ENCODE measurements at regions not wholly inside any gene's neighbourhood (a gene's known extent, or its start where the extent isn't known, plus 50 kb on each side); places are given as distances from the start of the nearest gene placed in this dataset.
"Not testable (repeated sequence)": the region's sequence is repeated elsewhere in the genome, so short reads cannot be mapped to it uniquely, and the experiment has no call there.

DNA sequence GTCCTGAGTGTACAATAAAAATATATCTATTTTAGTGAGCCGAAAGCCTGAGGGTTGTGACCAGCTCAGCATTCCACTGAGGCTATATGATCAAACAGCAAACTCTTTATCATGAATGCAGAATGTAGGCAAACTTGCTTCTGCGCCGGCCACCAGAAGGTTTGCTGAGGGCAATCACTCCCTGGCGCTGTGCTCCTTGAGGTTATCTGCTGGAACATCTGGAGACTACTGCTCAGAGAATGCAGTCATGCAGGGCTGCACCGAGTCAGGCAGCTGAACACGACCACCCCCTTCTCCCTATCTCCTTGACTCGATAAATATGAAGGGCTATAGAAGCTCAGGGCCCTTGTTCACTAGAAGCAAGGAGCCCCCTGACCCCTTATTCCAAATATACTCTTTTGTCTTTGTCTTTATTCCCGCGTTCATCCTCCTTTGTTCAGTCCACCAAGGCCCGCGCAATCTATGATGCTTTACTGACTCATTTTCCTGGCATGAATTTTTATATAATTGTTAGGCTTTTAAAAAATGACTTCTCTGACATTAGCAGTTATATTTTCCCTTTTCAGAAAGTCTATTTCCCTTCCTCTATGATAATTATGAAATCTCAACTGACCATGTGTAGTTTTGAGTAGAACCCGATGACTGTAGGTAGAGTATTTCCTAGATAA is 1089.3 kb downstream of the SLC16A7 start:
- DNase-seq (ENCODE audit: low read depth) = peak; percentile 7

DNA sequence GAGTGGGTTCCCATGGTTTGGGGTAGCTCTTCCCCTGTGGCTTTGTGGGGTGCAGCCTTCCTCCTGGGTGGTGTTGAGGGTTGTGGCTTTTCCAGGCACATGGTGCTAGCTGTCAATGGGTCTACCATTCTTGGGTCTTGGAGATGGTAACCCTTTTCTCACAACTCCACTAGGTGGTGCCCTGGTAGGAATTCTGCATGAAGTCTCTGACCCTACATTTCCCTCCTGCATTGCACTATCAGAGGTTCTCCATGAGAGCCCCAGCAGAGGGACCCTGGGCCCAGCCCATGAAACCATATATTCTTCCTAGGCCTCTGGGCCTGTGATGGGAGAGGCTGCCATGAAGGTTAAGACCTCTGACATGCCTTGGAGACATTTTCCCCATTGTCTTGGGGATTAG is 1093.3 kb downstream of the SLC16A7 start:
- DNase-seq (ENCODE audit: low read depth) = peak; percentile 16

DNA sequence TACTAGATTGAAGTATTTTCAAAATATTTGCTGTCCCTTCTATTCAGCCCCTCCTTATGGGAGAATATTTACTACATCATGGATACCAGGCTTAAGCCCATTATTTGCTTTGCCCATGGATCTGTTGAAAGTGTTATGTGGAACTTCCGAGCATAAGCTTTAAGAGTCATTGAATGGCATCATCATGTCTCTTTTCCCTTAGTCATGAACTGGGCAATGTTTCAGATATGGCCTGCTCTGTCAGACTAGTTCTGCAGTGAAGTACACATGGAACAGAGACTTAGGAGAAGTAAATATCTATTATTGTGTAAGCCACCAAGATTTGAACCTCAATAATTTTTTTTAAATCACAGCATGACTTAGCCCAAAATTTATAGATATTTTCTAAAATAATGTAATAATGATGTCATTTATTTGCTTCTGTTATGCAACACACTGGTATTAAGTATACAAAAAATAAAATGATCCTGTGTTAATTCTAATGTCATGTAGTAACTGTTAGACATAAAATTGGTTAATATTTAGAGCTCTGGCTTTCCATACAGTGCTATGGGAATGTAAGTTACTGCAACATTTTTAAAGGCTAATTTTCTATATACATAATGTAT is 1097.3 kb downstream of the SLC16A7 start:
- DNase-seq (ENCODE audit: low read depth) = no peak

DNA sequence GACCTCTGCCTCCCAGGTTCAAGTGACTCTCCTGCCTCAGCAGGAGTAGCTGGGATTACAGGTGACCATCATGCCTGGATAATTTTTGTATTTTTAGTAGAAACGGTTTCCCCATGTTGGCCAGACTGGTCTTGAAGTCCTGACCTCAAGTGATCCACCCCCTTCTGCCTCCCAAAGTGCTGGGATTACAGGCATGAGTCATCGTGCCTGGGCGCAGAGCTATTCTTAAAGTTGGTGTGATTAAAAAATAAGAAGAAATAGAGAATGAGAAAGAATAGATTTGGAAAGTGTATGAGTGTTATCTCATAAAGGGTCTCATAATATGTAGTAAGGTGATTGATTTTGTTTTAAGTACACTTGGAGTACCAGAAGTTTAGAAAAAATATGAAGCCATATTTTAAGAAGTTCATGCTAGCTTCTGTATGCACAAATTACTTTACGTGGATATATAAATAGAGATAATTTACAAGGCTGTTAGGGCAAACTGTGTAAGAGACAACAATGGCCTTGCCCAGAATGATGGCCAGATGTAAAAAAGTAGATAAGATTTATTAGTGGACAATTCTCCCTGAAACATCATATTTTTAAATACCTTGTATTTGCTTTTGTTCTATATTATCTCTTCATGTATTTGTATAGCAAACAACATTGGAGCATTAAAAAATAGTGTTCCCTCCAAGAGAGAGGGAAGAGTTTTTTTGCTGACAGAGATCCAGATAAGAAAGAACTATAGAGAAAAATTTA is 1108.5 kb downstream of the SLC16A7 start:
- peak; percentile 32 for DNase-seq (ENCODE audit: low read depth)

DNA sequence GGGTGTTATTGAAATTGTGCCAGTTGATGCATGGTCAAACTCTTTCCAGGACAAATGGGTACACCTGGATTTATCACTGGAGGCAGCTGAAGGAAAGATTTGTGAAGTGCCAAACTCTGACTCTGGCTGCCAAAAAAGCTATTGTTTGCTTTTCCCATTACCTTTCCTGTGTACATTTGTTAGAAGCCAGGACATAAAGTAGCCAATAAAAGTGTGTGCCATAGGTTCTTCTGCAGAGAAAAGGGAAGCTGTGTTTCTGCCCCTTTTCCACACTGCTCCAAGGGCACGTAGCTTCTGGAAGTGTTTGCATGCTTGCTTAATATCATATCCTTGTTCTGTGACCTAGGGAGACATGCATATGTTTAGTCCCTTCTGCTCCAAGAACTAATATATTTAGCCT is 1114.4 kb downstream of the SLC16A7 start:
- no peak for DNase-seq (ENCODE audit: low read depth)

DNA sequence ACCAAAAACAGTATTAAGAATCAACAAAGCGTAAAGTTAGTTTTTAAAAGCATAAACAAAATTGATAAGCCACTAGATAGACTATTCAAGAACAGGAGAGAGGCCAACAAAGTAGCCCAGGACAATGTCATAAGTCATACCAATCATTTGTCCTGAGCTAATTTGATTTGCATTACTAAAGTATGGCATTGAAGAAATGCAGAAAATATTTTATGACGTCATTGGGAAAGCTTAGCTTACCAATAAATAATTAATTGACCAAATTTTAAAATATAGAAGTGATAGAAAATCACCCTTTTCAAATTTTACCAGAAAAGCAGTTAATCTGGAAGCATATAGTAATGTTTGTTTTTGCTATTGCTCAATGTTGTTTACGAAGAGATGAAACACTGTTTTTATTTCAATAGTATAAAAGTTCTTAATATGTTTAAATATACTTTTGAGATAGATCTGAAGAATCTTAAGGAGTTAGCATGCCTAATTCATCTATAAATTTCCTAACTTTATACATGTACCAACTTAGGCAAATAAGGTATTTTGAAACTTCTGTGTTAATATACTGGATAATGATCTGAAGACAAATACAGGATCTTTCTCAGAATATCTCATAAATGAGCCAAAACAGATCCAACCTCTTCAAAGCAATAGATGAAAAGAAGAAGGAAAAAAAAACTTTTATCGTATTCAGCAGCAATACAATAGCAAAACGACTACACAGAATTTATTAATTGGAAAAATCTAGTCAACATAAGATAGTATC is 1118.5 kb downstream of the SLC16A7 start:
- DNase-seq (ENCODE audit: low read depth) = no peak

DNA sequence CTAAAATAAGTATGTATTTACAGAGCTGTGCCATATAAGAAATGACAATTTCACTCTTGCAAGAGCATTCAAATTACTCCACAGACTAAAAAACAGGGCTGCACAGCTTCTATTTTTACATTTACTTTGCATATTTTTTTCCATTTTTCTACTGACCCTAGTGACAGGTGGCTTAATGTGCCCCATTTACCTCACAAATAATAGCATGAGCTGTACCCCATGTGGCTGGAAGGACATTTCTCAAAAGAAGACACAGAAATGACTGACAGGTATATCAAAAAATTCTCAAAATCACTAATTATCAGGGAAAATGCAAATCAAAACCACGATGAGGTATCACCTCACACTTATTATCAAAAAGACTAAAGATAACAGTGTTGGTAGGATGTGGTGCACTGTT is 1128.6 kb downstream of the SLC16A7 start:
- DNase-seq (ENCODE audit: low read depth) = no peak

DNA sequence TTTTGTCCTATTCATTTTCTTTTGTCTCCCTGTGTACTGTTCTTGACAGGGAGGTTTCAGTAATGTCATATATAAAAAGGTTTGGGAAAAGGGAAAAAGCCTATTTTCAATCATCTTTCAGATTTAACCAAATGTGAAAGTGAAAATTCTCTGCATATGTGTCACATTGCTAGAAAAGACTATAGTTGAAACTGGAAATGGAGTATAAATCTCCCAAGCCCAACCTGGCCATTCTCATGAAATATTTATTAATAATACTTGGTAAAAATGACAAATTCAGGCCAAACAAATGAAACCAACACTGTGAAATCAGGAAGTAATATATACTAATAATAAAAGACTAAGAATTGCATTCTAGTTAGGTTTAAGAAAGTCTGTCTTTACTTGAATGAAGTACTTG is 1129.2 kb downstream of the SLC16A7 start:
- no peak for DNase-seq (ENCODE audit: low read depth)

DNA sequence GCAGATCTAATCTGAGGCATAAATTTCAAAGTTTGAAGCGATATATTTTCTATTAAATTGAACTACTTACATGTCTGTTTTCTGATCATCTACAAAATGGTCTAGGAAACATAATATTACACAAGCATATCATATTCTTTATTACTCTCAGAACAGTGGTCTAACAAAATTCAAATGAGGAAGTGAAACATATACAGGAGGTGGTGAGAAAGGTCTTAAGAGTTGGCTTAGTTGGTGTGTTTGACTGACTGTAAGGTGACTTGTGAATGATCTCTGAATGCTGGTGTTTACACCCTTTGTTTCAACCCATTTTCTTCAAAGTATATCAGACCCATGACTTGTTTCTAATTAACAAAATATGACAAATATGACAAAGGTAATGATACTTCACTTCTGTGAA is 1156.8 kb downstream of the SLC16A7 start:
- DNase-seq (ENCODE audit: low read depth) = no peak

DNA sequence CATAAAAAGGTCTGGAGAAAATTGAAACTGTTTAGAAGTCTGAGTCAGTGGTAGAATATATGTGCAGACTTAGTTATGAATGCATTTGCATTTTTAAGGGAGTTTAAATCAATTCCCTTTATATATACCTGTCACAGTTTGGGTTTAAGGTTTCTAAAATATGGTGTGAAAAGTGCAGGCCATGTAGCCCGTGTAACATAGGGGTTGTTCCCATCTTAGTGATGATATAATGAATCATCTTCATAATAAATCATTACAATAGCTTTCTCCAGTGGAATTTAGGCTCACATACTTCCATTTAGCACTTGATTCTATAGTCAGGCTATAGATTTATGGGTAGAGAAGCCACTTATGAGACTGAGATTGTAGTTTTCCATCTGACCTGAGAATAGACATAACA is 1162.4 kb downstream of the SLC16A7 start:
- DNase-seq (ENCODE audit: low read depth) = no peak

DNA sequence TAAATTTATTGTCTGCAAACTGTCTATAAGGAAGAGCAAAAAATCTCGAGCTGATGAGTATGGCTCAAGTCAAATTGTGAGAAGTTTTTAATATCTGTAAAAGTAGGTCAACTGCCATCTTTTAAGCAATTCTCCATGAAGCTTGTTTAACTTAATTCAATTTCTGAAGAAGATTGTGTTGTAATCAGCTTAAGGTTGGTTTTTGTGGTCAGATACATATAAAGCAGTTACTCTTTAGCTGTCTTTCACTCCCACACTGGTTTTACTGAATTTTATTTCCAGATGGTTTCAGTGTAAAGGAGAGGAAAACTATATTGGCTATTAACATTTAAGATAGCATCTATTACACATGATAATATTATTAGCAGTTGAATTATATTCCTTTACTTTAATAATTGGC is 1165.1 kb downstream of the SLC16A7 start:
- no peak for DNase-seq (ENCODE audit: low read depth)

DNA sequence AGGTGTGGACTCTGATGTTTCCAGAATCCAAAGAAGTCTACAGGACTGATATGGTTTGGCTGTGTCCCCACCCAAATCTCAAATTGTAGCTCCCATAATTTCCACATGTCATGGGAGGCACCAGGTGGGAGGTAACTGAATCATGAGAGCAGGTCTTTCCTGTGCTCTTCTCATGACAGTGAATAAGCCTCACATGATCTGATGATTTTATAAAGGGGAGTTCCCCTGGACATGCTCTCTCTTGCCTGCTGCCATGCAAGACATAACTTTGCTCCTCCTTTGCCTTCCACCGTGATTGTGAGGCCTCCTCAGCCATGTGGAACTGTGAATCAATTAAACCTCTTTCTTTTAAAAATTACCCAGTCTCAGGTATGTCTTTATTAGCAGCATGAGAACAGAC is 1205.3 kb downstream of the SLC16A7 start:
- not testable (repeated sequence) for DNase-seq (ENCODE audit: low read depth)

DNA sequence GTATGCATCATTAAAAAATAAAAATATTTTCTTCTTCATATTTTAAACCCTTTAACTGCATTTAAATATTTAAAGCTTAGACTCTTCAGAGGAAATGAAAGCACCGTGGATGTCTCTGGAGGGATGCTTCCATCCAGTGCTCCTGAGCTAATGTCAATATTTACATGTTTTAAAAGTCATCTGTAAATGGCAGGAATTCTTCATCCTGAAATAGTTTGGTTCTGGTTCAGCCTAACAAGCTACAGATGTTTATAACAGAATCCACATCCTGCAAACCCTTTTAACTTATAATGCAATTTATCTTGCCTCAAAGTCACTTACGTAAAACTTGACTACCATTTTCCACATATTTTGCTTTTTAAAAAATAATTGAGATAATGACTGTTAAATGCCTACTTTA is 1207.3 kb downstream of the SLC16A7 start:
- no peak for DNase-seq (ENCODE audit: low read depth)

DNA sequence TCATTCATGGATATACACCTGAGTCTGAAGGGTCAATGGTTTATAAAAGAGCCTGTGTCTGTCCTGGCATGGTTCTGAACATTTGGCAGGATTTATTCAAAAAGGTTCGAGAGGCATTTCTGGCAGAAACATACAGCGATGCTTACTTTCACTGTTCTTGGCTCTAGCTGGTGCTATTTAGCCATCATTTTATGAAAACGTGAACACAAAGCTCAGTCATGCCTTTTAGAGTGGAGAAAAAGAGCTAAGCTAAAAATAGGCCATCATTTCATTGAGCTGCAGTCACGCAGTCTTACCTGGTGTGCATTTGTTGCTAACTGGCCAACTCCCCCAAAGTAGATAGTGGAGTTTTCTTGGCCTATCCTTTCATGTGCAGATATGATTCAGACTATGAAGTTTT is 1209.5 kb downstream of the SLC16A7 start:
- no peak for DNase-seq (ENCODE audit: low read depth)

DNA sequence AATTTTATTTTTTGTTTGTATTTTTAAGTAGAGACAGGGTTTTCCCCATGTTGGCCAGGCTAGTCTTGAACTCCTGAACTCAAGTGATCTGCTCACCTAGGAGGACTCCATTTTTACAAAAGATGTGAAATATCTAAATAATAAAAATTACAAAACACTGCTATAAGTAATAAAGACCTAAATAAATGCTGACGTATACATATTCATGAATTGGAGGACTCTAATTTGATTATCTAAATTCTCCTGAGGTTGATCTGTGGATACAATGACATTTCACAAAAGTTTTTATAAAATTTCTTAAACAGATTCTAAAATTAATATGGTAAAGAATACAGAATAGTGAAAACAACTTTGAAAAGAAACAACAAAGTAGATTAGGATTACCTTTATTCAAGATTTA is 1224.0 kb downstream of the SLC16A7 start:
- no peak for DNase-seq (ENCODE audit: low read depth)

DNA sequence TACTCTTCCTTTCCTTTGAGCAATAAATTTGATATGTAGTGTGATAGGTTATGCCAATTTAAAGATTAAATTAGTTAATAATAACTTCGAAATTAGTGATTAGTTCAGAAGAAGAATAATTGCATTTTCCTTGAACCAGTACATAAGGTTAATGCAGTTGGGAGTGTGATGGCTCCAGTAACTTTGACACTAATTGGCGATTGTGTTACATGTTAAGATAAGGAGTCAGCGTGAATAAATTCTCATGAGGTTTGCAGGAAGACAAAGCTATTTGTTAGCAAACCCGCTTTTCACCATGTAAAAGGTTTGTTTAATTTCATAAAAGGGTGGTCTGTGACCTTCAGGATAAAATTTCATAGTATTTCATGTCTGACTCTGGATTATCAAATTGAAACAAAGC is 1226.8 kb downstream of the SLC16A7 start:
- DNase-seq (ENCODE audit: low read depth) = no peak

DNA sequence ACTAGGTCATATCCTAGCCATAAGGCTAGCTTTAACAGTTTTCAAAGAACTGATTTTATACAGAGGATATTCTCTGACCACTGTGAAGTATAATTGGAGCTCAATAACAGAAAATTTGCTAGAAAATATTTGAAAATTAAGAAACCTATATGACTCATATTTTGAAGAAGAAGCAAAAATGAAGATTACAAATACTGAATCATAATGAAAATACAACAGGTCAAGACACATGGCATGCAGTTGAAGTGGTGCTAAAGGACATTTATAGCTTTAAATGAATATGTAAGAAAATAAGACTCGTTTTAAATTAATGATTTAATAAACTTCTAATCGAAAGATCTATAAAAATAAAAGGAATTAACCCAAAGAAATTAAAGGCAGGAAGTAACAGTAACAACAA is 1234.6 kb downstream of the SLC16A7 start:
- no peak for DNase-seq (ENCODE audit: low read depth)

DNA sequence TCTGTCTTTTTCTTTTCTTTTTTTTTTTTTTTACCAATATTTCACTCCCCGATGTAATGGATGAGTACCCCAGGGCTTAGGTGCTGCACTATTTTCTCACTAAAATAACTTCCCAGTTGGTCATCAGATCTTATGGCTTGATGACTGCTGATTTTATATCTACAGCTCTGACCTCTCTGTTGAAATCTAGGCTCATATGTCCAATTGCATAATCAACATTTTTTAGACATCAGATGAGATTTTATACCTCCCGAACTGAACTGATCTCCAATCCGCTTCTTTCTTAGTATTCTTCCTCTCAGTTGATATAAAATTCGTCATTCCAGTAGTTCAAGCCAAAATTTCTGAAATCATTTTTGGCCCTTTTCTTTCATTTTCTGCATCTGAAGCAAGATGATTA is 1236.5 kb downstream of the SLC16A7 start:
- DNase-seq (ENCODE audit: low read depth) = no peak

DNA sequence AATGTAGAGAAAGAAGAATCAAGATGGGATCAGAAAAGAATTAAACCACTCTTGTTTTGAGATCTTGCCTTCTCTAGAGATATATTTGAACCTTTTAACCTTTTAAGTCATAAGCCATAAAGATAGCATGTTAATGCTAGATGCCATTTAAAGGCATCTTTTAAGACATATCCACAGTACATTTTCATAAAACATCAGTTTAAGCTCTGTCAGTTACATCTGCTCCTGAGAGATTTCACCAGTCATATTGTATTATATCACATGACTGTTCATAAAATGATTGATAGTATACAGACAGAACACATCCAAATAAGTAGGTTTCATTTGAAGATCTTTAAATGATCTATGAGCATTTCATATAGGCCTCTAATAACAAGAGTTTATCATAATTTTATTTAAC is 1238.5 kb downstream of the SLC16A7 start:
- DNase-seq (ENCODE audit: low read depth) = no peak

DNA sequence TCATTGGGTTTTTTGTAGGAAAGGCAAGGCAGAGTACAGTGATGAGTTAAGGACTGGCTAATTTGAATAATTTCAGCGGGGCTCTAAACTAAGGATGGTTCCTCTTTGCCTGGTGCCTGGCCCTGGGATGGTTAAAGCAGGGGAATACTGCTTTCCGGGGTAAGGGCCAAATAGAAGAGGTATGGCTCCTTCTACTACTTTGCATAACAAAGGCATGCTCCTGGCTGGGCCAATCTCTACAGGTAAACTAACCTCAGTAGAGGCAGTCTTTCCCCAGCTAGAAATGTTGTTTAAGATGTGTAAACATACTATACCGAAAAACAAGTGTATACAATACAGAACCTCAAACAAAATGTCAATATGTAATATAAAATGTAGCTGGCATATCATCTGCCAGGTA is 1239.0 kb downstream of the SLC16A7 start:
- DNase-seq (ENCODE audit: low read depth) = no peak

DNA sequence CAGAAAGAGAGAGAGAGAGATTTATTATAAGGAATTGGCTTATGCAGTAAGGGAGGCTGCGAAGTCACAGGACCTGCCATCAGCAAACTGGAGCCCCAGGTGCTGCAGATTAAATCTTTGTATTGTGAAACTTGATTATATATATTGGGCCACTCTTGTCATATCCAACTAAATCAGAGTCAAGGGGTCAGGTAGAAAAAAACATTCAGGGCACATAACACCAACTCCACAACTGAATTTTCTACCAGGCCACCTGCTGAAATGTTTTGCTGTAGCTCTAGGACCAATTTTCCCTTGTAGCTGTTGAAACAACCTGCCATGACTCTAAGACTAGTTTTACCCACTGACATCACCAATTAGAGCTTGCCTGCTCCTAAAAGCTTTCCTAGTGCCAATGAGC is 1240.8 kb downstream of the SLC16A7 start:
- no peak for DNase-seq (ENCODE audit: low read depth)

DNA sequence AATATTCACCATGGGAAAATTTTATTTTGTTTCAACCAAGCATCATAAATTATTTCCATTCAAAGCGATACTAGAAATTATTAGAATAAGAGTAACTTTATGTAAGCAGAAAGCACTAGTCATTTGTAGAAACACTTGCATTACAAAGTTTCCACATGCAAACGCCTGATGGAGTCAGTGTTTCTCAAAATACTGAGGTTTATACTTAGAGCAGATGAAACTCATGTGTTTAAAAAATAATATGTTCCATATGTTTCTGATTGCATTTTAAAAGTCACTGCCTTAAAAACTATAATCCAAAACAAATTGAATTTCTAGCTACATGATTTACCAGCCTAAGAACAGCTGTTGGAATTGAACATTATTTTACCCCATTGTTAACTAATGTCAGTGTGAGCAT is 1246.4 kb downstream of the SLC16A7 start:
- no peak for DNase-seq (ENCODE audit: low read depth)

Data from HT1080 (cell line).